COR-L47 (cell line): ENCODE measurements at regions not wholly inside any gene's neighbourhood (a gene's known extent, or its start where the extent isn't known, plus 50 kb on each side); places are given as distances from the start of the nearest gene placed in this dataset.

Experiments
- DNase-seq: peaks from one replicate; lab custom pipeline; 2025; lab: John Stamatoyannopoulos, UW

DNA sequence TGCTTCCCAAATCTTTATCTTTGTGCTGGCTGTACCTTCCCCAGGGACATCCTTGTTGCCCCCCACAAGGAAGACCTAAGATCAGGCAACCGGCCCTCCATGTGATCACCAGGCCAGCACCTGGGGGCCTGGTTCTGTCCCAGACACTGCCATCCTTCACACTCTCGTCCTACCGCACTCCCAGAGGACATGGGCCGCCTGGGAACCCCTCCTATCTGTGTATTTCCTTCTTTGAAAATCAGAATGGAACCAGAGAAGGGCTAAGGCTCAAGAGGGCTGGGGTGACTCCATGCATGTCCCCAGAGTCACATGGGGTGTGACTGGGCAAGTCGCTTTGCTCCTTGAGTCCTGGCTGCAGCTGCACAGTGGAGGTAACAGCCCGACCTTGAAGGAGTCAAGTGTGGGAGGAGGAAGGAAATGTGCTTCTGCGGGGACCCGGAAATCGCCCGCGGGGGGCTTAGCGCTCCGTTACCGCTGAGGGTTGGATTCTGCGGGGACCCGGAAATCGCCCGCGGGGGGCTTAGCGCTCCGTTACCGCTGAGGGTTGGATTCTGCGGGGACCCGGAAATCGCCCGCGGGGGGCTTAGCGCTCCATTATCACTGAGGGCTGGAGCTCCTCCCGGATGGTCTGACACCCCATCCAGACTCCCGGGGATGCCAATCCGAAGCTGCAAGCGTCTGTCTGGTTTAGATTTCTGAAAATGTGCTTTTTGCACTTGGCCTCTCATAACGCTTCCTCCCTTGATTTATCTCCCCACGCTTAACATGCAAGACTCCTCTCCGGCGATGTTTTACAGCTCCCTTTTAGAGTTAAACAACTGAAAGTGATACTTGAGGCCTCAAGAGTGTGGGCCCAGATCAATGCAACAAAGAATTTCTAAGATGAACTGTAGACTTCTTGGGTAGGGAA lies 278.9 kb downstream of the NPHP4 start:
- DNase-seq, result no peak

GRCh38 chr1:5711956-5712645 lies 280.1 kb downstream of the NPHP4 start:
- DNase-seq, result no peak

GRCh38 chr1:5711079-5711478 lies 281.1 kb downstream of the NPHP4 start:
- DNase-seq, result no peak

DNA sequence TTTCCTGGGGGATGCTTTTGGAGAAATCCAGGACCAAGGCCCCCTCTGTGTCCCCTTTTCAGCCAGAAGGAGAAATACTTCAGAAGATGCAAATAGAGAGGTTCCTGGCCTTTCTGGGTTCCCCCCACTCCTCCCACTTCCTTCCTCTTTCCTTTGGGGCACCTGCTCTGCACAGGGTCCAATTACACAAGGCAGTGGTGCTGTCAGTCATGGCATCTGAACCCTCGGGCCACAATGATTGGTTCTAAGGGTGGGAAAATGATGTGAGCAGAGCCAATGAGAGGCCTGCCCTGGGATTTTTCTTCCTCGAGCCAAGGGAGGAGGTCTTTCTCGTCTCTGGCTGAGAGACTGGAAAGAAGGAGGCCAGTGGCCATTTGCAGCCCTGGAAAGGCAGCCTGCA lies 282.2 kb downstream of the NPHP4 start:
- no peak for DNase-seq

- DNase-seq, result no peak
Observed at GRCh38 chr1:5709461-5709975, 282.7 kb downstream of the NPHP4 start.

DNA sequence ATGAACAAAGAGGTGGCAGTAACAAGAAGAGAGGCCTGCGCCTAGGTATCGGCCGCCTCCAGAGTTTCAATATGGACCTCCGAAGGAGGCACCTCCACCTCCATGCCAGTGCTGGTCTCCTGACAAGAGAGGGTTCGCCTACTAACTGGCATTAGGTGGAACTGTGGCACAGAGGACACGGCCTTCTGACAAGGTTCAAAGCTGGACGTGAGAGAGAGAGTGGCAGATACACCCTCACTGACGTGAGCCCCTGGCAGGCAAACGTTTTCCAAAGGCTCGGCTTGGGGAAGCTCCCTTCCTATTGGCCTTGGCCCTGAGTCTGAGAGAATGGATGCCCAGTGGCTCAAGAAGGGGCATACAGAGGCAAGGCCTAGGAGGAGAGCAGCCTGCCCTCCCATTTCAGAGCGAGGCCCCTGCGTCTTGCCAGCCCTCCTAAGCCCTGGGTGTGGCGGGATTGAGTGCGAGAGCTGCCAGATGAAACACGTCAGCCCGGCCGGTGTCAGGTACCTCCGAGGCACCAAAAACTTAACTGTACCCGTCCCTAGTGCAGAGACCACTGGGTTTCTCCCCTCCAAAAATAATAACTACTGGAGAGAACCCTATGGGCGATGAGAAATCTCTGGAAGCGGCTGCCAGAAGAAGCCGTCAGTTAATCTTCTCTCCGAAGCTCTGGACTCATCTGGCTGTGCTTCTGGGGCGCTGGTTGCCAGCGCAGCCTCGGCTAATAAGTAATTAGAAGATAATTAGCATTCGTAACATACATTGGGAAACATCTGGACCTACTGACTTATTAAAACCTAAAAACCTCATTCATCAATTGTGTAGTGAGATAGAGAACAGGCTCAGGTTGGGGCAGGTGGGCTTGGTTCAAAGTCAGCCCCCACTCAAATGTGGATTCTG lies 283.6 kb downstream of the NPHP4 start:
- DNase-seq, result no peak

- DNase-seq, result no peak
Observed at GRCh38 chr1:5707566-5708345, 284.5 kb downstream of the NPHP4 start.

GRCh38 chr1:5706239-5706638 lies 286.0 kb downstream of the NPHP4 start:
- no peak for DNase-seq

DNA sequence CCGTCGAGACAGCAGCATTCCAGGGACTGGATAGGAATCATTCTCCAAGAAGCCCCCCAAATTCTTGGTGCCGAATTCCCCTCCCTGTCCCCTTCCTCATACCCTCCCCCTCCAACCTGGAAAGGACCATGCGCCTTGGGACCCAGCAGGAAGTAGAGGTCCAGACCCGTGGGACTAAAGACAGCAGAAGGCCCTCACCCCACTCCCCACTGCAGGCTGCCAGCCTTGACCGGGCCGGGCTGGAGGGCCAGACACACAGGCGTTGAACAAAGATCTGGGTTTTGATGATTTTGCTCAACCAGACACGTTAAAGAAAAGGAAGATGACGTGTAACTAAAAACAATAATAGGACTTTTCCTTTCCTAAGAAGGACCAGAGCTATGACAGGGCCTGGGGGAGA lies 286.5 kb downstream of the NPHP4 start:
- DNase-seq, result no peak

GRCh38 chr1:5704561-5705514 lies 287.4 kb downstream of the NPHP4 start:
- peak; percentile 31 for DNase-seq

- no peak for DNase-seq
Observed at GRCh38 chr1:5701642-5702041, 290.6 kb downstream of the NPHP4 start.

DNA sequence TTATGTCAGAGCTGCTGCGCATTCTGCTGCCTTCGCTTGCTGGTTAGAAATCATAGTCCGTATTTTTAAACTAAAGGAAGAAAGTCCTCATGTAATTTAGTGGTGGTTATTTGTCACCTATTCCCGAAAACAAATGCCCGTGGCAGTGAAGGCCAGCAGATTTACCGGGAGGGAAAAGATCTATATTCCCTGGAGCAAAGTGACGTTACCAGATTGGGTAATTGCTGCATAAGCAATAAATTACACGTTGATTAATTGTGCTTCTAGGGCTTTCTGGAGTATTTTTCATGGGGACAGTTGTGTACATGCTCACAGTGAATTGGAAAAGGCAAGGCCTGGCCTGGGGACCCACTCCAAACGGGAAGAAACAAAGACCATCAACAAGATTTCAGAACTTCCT lies 298.7 kb downstream of the NPHP4 start:
- DNase-seq, result no peak

- DNase-seq, result no peak
Observed at GRCh38 chr1:5692664-5693063, 299.6 kb downstream of the NPHP4 start.

GRCh38 chr1:5691795-5692509 lies 300.3 kb downstream of the NPHP4 start:
- no peak for DNase-seq

DNA sequence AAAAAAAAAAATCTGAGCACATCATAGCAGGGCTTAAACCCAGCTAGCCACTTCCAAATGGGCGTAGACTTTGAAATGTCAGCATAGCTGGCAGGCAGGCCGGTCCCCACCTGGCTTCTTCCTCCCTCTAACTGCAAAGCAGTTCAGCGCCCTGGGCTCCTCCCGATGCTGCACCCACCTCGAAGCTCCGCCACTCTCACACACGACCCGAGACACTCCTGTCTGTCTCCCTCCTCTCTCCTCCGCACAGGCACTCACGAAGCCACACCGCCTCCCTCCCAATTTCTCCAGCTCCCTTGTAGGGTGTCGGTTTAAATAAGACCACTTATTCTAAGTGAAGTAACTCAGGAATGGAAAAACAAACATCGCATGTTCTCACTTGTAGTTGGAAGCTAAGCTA lies 301.3 kb downstream of the NPHP4 start:
- DNase-seq, result no peak

DNA sequence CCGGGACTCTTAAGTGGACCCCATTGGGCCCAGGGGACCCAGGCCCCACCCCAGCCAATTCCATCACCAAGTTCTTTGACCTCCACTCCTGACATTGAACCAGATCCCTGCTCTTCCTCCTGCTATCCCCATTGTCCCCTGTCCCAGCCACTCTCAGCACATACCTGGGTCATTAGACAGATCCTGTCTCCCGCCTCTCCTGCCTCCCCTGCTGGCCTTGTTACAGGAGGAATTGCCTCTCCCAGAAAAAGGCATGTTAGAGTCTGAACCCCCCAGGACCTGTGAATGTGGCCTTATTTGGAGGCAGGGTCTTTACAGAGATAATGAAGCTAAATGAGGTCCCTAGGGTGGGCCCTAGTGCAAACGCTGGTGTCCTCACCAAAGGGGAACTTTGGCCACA lies 301.9 kb downstream of the NPHP4 start:
- DNase-seq, result no peak

- no peak for DNase-seq
Observed at GRCh38 chr1:5688081-5689077, 303.8 kb downstream of the NPHP4 start.
